ENCODE measurements at regions not wholly inside any gene's neighbourhood (a gene's known extent, or its start where the extent isn't known, plus 50 kb on each side); places are given as distances from the start of the nearest gene placed in this dataset.
"Not testable (repeated sequence)": the region's sequence is repeated elsewhere in the genome, so short reads cannot be mapped to it uniquely, and the experiment has no call there.

- not testable (repeated sequence) for H3K4me3 ChIP-seq (ENCODE audit: low read length); H3K4me1 ChIP-seq (ENCODE audit: control insufficient read depth, insufficient read depth, low read length); H3K27me3 ChIP-seq (ENCODE audit: control insufficient read depth, insufficient read depth, low read length); H3K36me3 ChIP-seq (ENCODE audit: insufficient read depth, low read length); H3K9me3 ChIP-seq (replicated peaks; ENCODE audit: low read length); H3K9ac ChIP-seq (ENCODE audit: low read depth, low read length)
- peak overlapping the region; percentile 37 for H3K4me2 ChIP-seq (ENCODE audit: low read length)
Observed at GRCh38 chr3:75502769-75503756, 161.1 kb upstream of the FRG2C start.

GRCh38 chr3:75506603-75507002 is 157.5 kb upstream of the FRG2C start:
- Histone ChIP-seq H3K9me3 (replicated peaks; ENCODE audit: low read length) (no peaks in the 10 kb centered on the region), H3K4me1 (ENCODE audit: control insufficient read depth, insufficient read depth, low read length) (no peaks in the 10 kb centered on the region), H3K4me3 (ENCODE audit: low read length) (no peak overlapping the region), H3K4me2 (ENCODE audit: low read length) (no peak overlapping the region), H3K27me3 (ENCODE audit: control insufficient read depth, insufficient read depth, low read length) (no peaks in the 10 kb centered on the region), H3K36me3 (ENCODE audit: insufficient read depth, low read length) (no peaks in the 10 kb centered on the region), H3K9ac (ENCODE audit: low read depth, low read length) (no peak overlapping the region)

- H3K27me3 ChIP-seq (ENCODE audit: control insufficient read depth, insufficient read depth, low read length); H3K9ac ChIP-seq (ENCODE audit: low read depth, low read length); H3K36me3 ChIP-seq (ENCODE audit: insufficient read depth, low read length); H3K4me2 ChIP-seq (ENCODE audit: low read length); H3K9me3 ChIP-seq (replicated peaks; ENCODE audit: low read length); H3K4me3 ChIP-seq (ENCODE audit: low read length); H3K4me1 ChIP-seq (ENCODE audit: control insufficient read depth, insufficient read depth, low read length): not testable (repeated sequence)
Observed at GRCh38 chr3:75507956-75508355, 156.2 kb upstream of the FRG2C start.

- not testable (repeated sequence) for H3K4me3 ChIP-seq (ENCODE audit: low read length); H3K9me3 ChIP-seq (replicated peaks; ENCODE audit: low read length); H3K4me2 ChIP-seq (ENCODE audit: low read length); H3K9ac ChIP-seq (ENCODE audit: low read depth, low read length); H3K36me3 ChIP-seq (ENCODE audit: insufficient read depth, low read length); H3K27me3 ChIP-seq (ENCODE audit: control insufficient read depth, insufficient read depth, low read length); H3K4me1 ChIP-seq (ENCODE audit: control insufficient read depth, insufficient read depth, low read length)
Observed at GRCh38 chr3:75527657-75528056, 136.5 kb upstream of the FRG2C start.

- H3K27me3 ChIP-seq (ENCODE audit: control insufficient read depth, insufficient read depth, low read length); H3K9ac ChIP-seq (ENCODE audit: low read depth, low read length); H3K4me1 ChIP-seq (ENCODE audit: control insufficient read depth, insufficient read depth, low read length); H3K36me3 ChIP-seq (ENCODE audit: insufficient read depth, low read length); H3K4me2 ChIP-seq (ENCODE audit: low read length); H3K4me3 ChIP-seq (ENCODE audit: low read length); H3K9me3 ChIP-seq (replicated peaks; ENCODE audit: low read length): not testable (repeated sequence)
Observed at GRCh38 chr3:75552095-75552494, 112.0 kb upstream of the FRG2C start.

GRCh38 chr3:75564427-75564826 is 99.7 kb upstream of the FRG2C start:
- not testable (repeated sequence) for H3K4me3 ChIP-seq (ENCODE audit: low read length); H3K27me3 ChIP-seq (ENCODE audit: control insufficient read depth, insufficient read depth, low read length); H3K9me3 ChIP-seq (replicated peaks; ENCODE audit: low read length); H3K4me2 ChIP-seq (ENCODE audit: low read length); H3K4me1 ChIP-seq (ENCODE audit: control insufficient read depth, insufficient read depth, low read length); H3K9ac ChIP-seq (ENCODE audit: low read depth, low read length); H3K36me3 ChIP-seq (ENCODE audit: insufficient read depth, low read length)

GRCh38 chr3:75572303-75572702 is 91.8 kb upstream of the FRG2C start:
- H3K4me2 ChIP-seq (ENCODE audit: low read length); H3K36me3 ChIP-seq (ENCODE audit: insufficient read depth, low read length); H3K4me1 ChIP-seq (ENCODE audit: control insufficient read depth, insufficient read depth, low read length); H3K27me3 ChIP-seq (ENCODE audit: control insufficient read depth, insufficient read depth, low read length); H3K9ac ChIP-seq (ENCODE audit: low read depth, low read length); H3K9me3 ChIP-seq (replicated peaks; ENCODE audit: low read length); H3K4me3 ChIP-seq (ENCODE audit: low read length): not testable (repeated sequence)

- H3K4me1 ChIP-seq (ENCODE audit: control insufficient read depth, insufficient read depth, low read length); H3K27me3 ChIP-seq (ENCODE audit: control insufficient read depth, insufficient read depth, low read length); H3K4me2 ChIP-seq (ENCODE audit: low read length); H3K36me3 ChIP-seq (ENCODE audit: insufficient read depth, low read length); H3K9me3 ChIP-seq (replicated peaks; ENCODE audit: low read length); H3K9ac ChIP-seq (ENCODE audit: low read depth, low read length); H3K4me3 ChIP-seq (ENCODE audit: low read length): not testable (repeated sequence)
Observed at GRCh38 chr3:75579091-75579490, 85.0 kb upstream of the FRG2C start.

GRCh38 chr3:75579536-75579935 is 84.6 kb upstream of the FRG2C start:
- H3K4me3 ChIP-seq (ENCODE audit: low read length); H3K4me2 ChIP-seq (ENCODE audit: low read length); H3K9me3 ChIP-seq (replicated peaks; ENCODE audit: low read length); H3K4me1 ChIP-seq (ENCODE audit: control insufficient read depth, insufficient read depth, low read length); H3K27me3 ChIP-seq (ENCODE audit: control insufficient read depth, insufficient read depth, low read length); H3K9ac ChIP-seq (ENCODE audit: low read depth, low read length); H3K36me3 ChIP-seq (ENCODE audit: insufficient read depth, low read length): not testable (repeated sequence)

GRCh38 chr3:75579981-75580782 is 83.9 kb upstream of the FRG2C start:
- H3K9ac ChIP-seq (ENCODE audit: low read depth, low read length); H3K27me3 ChIP-seq (ENCODE audit: control insufficient read depth, insufficient read depth, low read length); H3K9me3 ChIP-seq (replicated peaks; ENCODE audit: low read length); H3K4me1 ChIP-seq (ENCODE audit: control insufficient read depth, insufficient read depth, low read length); H3K36me3 ChIP-seq (ENCODE audit: insufficient read depth, low read length): not testable (repeated sequence)
- peak overlapping the region; percentile 83 for H3K4me2 ChIP-seq (ENCODE audit: low read length)
- peak overlapping the region; percentile 61 for H3K4me3 ChIP-seq (ENCODE audit: low read length)

GRCh38 chr3:75582536-75582935 is 81.6 kb upstream of the FRG2C start:
- H3K36me3 ChIP-seq (ENCODE audit: insufficient read depth, low read length); H3K4me3 ChIP-seq (ENCODE audit: low read length); H3K9ac ChIP-seq (ENCODE audit: low read depth, low read length); H3K9me3 ChIP-seq (replicated peaks; ENCODE audit: low read length); H3K27me3 ChIP-seq (ENCODE audit: control insufficient read depth, insufficient read depth, low read length); H3K4me2 ChIP-seq (ENCODE audit: low read length); H3K4me1 ChIP-seq (ENCODE audit: control insufficient read depth, insufficient read depth, low read length): not testable (repeated sequence)

GRCh38 chr3:75583116-75583515 is 81.0 kb upstream of the FRG2C start:
- H3K36me3 ChIP-seq (ENCODE audit: insufficient read depth, low read length); H3K4me3 ChIP-seq (ENCODE audit: low read length); H3K9me3 ChIP-seq (replicated peaks; ENCODE audit: low read length); H3K27me3 ChIP-seq (ENCODE audit: control insufficient read depth, insufficient read depth, low read length); H3K4me2 ChIP-seq (ENCODE audit: low read length); H3K9ac ChIP-seq (ENCODE audit: low read depth, low read length); H3K4me1 ChIP-seq (ENCODE audit: control insufficient read depth, insufficient read depth, low read length): not testable (repeated sequence)

Data from skeletal muscle satellite cell (primary cell).